ENCODE measurements at regions not wholly inside any gene's neighbourhood (a gene's known extent, or its start where the extent isn't known, plus 50 kb on each side); places are given as distances from the start of the nearest gene placed in this dataset.

DNA sequence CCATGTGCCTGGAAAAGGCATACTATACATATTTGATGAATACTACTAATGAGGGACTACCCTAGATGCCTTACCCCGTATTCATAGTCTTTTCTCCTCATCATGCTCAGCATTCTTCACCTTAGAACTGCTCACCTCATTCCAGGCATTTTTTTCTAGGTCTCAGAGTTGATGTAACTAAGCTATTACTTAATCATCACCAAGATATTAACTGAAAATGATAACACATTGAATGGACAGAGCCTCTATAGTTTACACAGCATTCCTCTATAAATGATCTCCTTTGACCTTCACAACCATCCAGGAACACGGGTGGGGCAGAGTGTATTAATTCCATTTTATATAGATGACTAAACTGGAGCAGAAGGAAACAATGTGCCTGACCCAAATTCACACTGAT is 174.1 kb upstream of the DPH6 start:
- TF ChIP-seq POLR2A (IDR thresholded peaks at IDR 0.05; ENCODE audit: low read depth, low read length) (no peak), MAFK (IDR thresholded peaks at IDR 0.05; ENCODE audit: low read depth, low read length) (no peak)
- TF ChIP-seq, protein P1, sequence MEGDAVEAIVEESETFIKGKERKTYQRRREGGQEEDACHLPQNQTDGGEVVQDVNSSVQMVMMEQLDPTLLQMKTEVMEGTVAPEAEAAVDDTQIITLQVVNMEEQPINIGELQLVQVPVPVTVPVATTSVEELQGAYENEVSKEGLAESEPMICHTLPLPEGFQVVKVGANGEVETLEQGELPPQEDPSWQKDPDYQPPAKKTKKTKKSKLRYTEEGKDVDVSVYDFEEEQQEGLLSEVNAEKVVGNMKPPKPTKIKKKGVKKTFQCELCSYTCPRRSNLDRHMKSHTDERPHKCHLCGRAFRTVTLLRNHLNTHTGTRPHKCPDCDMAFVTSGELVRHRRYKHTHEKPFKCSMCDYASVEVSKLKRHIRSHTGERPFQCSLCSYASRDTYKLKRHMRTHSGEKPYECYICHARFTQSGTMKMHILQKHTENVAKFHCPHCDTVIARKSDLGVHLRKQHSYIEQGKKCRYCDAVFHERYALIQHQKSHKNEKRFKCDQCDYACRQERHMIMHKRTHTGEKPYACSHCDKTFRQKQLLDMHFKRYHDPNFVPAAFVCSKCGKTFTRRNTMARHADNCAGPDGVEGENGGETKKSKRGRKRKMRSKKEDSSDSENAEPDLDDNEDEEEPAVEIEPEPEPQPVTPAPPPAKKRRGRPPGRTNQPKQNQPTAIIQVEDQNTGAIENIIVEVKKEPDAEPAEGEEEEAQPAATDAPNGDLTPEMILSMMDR (conservative IDR thresholded peaks at IDR 0.05; ENCODE audit: low read depth, low read length): no peak

Data from IMR-90 (cell line).